ENCODE measurements at regions not wholly inside any gene's neighbourhood (a gene's known extent, or its start where the extent isn't known, plus 50 kb on each side); places are given as distances from the start of the nearest gene placed in this dataset.
A peak's percentile ranks its signal among the peaks of the same experiment; 100 is the strongest.

DNA sequence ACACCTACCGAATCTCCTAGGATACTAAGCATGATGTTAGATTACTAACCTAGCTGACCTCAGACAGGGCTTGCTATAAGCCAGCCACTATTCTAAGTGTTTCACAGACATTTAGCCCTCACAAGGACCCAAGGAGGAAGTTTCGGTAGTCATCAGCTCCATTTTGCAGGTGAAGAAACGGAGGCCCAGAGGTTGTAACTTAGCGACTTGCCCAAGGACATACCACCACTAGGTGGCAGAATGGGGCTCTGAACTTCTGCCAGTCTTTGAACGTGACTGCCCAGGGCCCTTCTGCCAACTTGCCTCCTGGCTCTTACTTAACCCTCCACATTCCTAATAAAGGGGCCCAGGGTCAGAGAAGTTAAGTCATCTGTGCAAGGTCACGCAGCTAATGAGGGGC, 283.5 kb downstream of the C1orf94 start:
- Histone ChIP-seq H3K27me3 (ENCODE audit: insufficient read depth, low read depth) (peaks cover 41% of the 10 kb centered on the region), H3K4me3 (no peak overlapping the region), H3K36me3 (ENCODE audit: low read depth) (no peaks in the 10 kb centered on the region), H3K79me2 (ENCODE audit: low read depth) (no peaks in the 10 kb centered on the region), H3F3A (ENCODE audit: insufficient read depth, low read depth) (no peaks in the 10 kb centered on the region), H3K4me2 (no peak overlapping the region), H3K9me2 (ENCODE audit: insufficient read depth) (no peaks in the 10 kb centered on the region), H4K20me1 (ENCODE audit: insufficient read depth) (no peaks in the 10 kb centered on the region), H3K4me1 (replicated peaks; ENCODE audit: insufficient read depth) (no peaks in the 10 kb centered on the region), H2AFZ (no peak overlapping the region), H3K9me3 (ENCODE audit: insufficient read depth, low read depth) (no peaks in the 10 kb centered on the region), H3K27ac (no peak overlapping the region)
- peak in 1 of 2 experiments; percentile 9 for DNase-seq
- ChIA-PET CTCF (no interaction called here), POLR2A (ENCODE audit: unreplicated experiment) (no interaction called here)
- BruUV-seq (replicated peaks): no TSS peak
- no peak for TF ChIP-seq EZH2 (IDR thresholded peaks at IDR 0.05; ENCODE audit: low read depth)
- TF ChIP-seq CTCF (conservative IDR thresholded peaks at IDR 0.05): peak; percentile 70
- intact Hi-C loops (cut with micrococcal nuclease; ENCODE audit: unreplicated experiment): loop anchor here (2.0 kb wide), 1 partner anchor 283 kb away; no protein-coding TSS in a partner anchor

DNA sequence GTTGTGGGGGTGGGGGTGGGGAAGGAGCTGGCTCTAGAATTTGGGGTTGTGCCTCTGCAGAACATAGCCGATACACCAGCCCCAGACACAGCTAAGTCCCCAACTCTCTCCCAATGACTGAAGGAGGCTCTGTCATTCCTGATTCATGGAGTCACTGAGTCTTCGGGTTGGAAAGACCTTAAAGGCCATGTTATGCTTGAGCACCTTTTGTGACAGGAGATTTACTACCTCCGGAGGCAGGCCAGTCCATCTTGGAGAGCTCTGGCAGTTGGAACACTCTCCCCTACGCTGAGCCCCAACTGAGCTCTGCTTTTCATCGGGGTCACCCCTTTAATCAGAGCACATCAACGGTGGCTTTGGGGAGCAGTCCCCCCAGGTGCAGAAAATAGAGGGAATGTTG, 284.4 kb upstream of the GJB5 start:
- H3K36me3 ChIP-seq (ENCODE audit: low read depth): no peaks in the 10 kb centered on the region
- TF ChIP-seq EZH2 (IDR thresholded peaks at IDR 0.05; ENCODE audit: low read depth) (no peak), CTCF (conservative IDR thresholded peaks at IDR 0.05) (no peak)
- no peak overlapping the region for H3K27ac ChIP-seq
- BruUV-seq (replicated peaks): no TSS peak
- no peak overlapping the region for H3K4me3 ChIP-seq
- no peaks in the 10 kb centered on the region for H3K79me2 ChIP-seq (ENCODE audit: low read depth)
- H3K4me1 ChIP-seq (replicated peaks; ENCODE audit: insufficient read depth): no peaks in the 10 kb centered on the region
- no peak overlapping the region for H2AFZ ChIP-seq
- CTCF ChIA-PET: no interaction called here
- DNase-seq: no peak
- H3K4me2 ChIP-seq: no peak overlapping the region
- H3K27me3 ChIP-seq (ENCODE audit: insufficient read depth, low read depth): no peaks in the 10 kb centered on the region
- H3F3A ChIP-seq (ENCODE audit: insufficient read depth, low read depth): no peaks in the 10 kb centered on the region
- intact Hi-C loops (cut with micrococcal nuclease; ENCODE audit: unreplicated experiment): no loop called here
- H3K9me3 ChIP-seq (ENCODE audit: insufficient read depth, low read depth): no peaks in the 10 kb centered on the region
- POLR2A ChIA-PET (ENCODE audit: unreplicated experiment): no interaction called here
- no peaks in the 10 kb centered on the region for H3K9me2 ChIP-seq (ENCODE audit: insufficient read depth)
- H4K20me1 ChIP-seq (ENCODE audit: insufficient read depth): no peaks in the 10 kb centered on the region

GRCh38 chr1:34474566-34474965, 280.3 kb upstream of the GJB5 start:
- CTCF ChIA-PET: no interaction called here
- no peaks in the 10 kb centered on the region for H3F3A ChIP-seq (ENCODE audit: insufficient read depth, low read depth)
- no peak overlapping the region for H3K4me3 ChIP-seq
- H2AFZ ChIP-seq: no peak overlapping the region
- H3K36me3 ChIP-seq (ENCODE audit: low read depth): no peaks in the 10 kb centered on the region
- no TSS peak for BruUV-seq (replicated peaks)
- H3K27me3 ChIP-seq (ENCODE audit: insufficient read depth, low read depth): no peaks in the 10 kb centered on the region
- POLR2A ChIA-PET (ENCODE audit: unreplicated experiment): no interaction called here
- no peaks in the 10 kb centered on the region for H3K79me2 ChIP-seq (ENCODE audit: low read depth)
- DNase-seq: no peak
- H3K9me2 ChIP-seq (ENCODE audit: insufficient read depth): no peaks in the 10 kb centered on the region
- TF ChIP-seq EZH2 (IDR thresholded peaks at IDR 0.05; ENCODE audit: low read depth) (no peak), CTCF (conservative IDR thresholded peaks at IDR 0.05) (no peak)
- no peaks in the 10 kb centered on the region for H3K9me3 ChIP-seq (ENCODE audit: insufficient read depth, low read depth)
- no peaks in the 10 kb centered on the region for H3K4me1 ChIP-seq (replicated peaks; ENCODE audit: insufficient read depth)
- H4K20me1 ChIP-seq (ENCODE audit: insufficient read depth): no peaks in the 10 kb centered on the region
- intact Hi-C loops (cut with micrococcal nuclease; ENCODE audit: unreplicated experiment): no loop called here
- no peak overlapping the region for H3K4me2 ChIP-seq
- H3K27ac ChIP-seq: no peak overlapping the region

All from PC-9 (cell line).